AG20443 (cell line): ENCODE measurements at regions not wholly inside any gene's neighbourhood (a gene's known extent, or its start where the extent isn't known, plus 50 kb on each side); places are given as distances from the start of the nearest gene placed in this dataset.
"Not testable (repeated sequence)": the region's sequence is repeated elsewhere in the genome, so short reads cannot be mapped to it uniquely, and the experiment has no call there.

ENCODE experiments used
- DNase-seq: peaks from one replicate; pipeline ENCODE4 v3.0.0; 2012; ENCODE audit warnings: low spot score, mixed read lengths

- no peak for DNase-seq
Measured at GRCh38 chrY:12359867-12360266, 341.2 kb upstream of the USP9Y start.

DNA sequence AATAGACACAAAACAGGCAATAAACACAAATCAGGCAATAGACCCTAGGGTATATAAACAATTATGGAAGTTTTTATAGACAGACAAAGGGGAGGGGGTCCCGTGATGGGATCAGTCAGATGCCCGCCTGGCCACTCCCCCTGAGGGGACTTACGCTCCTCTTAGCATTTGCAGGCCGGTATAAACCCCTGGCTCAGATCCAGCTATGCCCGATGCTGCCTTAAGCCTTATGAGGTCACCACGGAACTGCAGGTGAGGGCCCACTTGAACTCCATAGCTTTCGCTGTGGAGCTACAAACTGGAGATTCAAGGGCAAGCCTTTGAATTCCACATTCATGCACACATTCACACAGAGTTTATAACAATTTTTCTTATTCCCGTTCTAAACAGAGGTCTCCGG, 340.5 kb upstream of the USP9Y start:
- no peak for DNase-seq

GRCh38 chrY:12365311-12365910, 335.6 kb upstream of the USP9Y start:
- no peak for DNase-seq

DNA sequence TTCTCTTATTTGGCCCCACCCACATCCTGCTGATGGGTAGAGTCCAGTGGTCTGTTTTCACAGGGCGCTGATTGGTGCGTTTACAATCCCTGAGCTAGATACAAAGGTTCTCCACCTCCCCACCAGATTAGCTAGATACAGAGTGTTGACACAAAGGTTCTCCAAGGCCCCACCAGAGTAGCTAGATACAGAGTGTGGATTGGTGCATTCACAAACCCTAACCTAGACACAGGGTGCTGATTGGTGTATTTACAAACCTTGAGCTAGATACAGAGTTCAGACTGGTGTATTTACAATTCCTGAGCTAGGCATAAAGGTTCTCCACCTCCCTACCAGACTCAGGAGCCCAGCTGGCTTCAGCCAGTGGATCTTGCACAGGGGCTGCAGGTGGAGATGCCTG, 326.4 kb upstream of the USP9Y start:
- DNase-seq, result not testable (repeated sequence)

GRCh38 chrY:12391655-12392559, 309.1 kb upstream of the USP9Y start:
- DNase-seq, result not testable (repeated sequence)

GRCh38 chrY:12393190-12393589, 307.8 kb upstream of the USP9Y start:
- no peak for DNase-seq

DNA sequence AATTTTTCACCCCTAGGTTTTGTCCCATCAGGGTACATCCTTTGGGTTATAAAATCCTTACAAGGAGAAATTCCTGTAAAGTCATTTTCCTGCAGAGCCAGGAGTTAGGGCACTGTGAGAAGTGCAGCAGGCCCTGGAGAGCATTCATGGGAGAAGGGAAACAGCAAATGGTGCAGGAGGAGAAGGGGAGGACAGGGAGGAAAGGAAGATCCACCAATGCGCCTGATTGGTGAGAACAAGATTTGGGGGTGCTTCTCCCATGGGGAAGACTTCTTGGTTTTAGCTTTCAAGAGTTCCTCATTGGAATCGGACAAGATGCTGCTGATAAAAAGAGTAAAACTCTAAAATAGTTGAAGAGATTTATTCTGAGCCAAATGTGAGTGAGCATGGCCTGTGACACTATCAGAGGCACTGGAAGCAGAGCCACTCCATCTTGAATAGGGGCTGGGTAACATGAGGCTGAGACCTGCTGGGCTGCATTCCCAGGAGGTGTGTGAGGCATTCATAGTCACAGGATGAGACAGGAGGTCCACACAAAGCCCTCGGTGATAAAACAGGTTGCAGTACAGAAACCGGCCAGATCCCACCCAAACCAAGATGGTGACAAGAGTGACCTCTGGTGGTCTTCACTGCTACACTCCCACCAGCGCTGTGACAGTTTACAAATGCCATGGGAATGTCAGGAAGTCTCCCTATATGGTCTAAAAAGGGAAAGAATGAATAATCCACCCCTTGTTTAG, 305.5 kb upstream of the USP9Y start:
- DNase-seq, result not testable (repeated sequence)

DNA sequence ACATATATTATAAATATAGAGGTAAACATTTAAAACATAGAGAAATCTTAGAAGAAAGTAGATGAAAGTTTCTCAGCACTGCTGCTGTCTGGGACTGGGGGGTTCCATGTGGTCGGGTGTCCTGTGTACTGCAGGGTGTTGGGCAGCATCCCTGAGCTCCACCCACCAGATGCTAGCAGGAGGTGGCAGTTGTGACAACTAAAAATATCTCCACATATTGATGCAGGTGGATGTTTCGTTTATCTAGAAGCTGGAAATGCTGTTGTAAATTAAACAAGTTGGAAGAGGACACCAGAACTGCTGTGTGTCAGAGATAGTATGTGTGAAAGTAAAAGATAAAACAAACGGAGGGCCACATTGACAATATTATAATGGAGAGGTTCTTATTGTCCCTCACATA, 297.1 kb upstream of the USP9Y start:
- no peak for DNase-seq

- DNase-seq, result no peak
Measured at GRCh38 chrY:12408236-12408635, 292.8 kb upstream of the USP9Y start.

DNA sequence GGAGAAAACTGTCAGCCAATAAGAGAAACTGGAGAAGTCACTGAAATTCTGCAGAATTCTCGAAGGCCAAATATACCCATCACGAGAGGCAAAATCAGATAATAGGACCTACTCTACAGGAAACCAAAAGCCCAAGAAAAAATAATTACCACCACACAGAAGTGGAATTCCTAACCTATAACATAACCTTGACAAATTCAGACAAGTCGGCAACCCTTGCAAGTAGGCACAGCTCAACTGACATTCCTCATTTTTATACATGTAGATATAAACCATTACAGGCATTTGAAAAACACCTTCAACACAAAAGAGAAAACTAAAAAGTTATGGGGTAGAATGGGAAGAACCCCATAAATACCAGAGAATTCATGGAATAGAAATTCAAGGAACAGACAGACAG, 290.3 kb upstream of the USP9Y start:
- DNase-seq, result no peak

- peak; percentile 31 for DNase-seq
Measured at GRCh38 chrY:12421072-12421787, 279.8 kb upstream of the USP9Y start.

- DNase-seq, result no peak
Measured at GRCh38 chrY:12421788-12422124, 279.3 kb upstream of the USP9Y start.

GRCh38 chrY:12422536-12422935, 278.5 kb upstream of the USP9Y start:
- no peak for DNase-seq

DNA sequence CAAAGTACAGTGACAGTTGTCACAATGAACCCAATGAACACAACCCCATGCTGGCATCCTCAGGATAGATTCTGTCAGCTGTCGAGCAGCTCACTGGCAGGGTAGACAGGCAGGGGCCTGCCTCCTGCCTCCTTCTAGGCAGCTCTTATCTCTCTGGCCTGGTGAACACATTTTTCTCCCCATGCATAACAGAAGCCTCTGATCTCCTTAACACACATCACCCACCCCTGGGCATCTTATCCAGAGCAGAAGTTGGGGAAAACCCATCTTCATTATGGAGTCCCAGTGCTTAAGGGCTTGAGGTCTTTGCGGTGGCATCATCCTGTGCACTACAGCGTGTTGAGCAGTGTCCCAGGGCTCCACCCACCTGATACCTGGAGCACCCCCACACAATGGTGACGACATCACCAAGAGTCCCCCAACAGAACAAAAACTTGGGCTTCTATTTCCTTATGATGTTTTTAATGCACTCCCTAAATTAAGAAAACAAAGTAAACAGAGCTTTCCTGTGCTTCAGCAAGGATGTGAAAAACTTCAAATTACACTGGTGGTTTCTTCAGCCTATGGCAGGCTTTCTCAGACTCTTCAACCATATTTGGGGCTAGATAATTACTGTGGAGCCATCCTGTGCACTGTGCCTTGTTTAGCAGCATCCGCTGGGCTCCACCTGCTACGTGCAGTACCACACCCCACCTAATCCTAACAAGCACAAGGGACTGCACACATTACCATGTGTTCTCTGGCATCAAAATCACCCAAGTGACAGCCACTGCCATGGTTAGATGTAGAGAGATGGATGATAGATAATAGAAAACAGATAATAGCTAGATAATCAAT, 277.4 kb upstream of the USP9Y start:
- no peak for DNase-seq

GRCh38 chrY:12425506-12425905, 275.5 kb upstream of the USP9Y start:
- DNase-seq, result no peak

GRCh38 chrY:12427361-12427760, 273.7 kb upstream of the USP9Y start:
- no peak for DNase-seq

DNA sequence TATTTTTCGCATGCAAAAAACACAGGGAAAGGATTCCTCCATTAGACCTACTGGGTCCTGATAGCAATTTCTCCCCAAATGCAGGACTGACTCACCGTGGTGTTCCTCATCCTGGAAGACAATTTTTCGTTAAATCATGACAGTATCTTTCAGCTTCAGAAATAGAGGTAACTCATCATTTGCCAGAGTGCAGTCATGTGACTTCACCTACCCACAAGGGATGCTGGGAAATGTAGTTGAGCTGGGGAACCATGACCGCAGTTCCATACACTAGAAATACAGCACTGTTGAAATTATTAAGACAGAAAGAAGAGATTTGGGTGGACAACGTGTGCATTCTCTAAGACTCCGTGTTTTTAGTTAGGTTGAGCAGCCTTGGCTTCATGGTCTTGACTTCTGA, 269.5 kb upstream of the USP9Y start:
- DNase-seq, result no peak

DNA sequence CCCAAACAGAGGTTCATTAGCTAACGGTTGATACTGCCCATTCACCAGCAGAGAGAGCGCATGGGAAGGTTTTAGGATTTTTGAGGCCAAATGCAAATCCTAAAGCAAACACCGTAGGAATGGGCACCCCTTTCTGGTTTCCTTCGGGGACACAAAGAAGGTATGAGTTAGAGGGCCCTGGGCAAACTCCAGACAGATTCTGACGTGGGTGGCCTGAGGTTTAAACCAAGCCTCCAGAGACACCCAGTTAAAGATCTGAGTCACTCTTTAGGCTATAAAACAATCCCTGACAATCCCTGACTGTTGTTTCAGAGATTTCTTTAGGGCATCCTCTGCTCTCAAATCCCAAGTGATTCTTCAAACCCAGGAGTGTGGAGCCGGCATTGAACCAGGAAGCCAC, 262.2 kb upstream of the USP9Y start:
- DNase-seq, result not testable (repeated sequence)

DNA sequence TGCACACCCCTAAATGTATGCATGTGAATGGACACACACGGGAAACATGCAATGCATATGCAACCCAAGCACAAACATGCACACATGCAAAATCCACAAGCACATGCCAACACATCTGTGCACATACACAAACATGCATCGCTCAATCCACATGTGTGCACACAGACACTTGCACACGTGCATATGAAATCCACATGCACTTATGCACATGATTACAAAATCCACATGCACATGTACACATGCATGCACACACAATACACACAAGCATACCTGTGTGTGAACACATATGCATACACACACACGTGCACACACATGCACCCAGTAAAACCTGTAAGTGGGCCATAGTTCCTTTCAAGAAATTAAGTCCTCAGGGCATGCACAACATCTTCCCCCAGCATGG, 256.8 kb upstream of the USP9Y start:
- DNase-seq, result no peak

DNA sequence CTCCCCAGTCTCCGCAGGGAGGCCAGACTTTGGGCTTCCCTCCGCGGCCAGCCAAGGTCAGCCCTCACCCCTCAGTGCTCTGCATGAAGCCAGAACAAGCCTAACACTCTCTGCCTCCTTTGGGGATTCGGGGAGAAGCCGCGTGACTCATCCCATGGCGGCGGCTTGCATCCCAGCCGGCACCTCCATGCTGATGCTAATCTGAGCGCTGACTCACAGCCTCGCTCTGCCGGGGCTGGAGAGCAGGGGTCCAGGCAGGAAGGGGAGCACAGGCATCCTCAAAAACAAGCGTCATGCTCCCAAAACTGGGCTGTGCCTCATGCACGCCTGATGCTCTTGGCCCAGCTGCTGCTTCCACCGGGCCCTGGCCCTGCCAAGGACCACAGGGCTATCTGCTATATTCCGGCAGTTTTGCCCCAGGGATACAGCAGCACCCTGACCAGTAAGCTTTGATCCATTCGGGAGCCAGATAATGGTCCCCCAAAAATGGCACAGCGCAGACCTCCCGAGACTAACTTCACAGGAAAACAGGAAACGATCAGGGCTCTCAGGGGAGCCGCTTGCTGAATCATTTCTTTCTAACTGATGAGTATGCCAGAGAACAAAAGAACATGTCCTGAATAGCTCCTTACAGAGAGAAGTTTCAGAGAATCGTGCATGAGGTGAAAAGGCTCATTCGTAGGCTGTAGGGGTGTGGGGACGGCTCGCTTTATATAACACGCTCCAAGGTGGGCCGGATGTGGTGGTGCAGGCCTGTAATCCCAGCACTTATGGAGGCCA, 254.4 kb upstream of the USP9Y start:
- DNase-seq, result not testable (repeated sequence)

DNA sequence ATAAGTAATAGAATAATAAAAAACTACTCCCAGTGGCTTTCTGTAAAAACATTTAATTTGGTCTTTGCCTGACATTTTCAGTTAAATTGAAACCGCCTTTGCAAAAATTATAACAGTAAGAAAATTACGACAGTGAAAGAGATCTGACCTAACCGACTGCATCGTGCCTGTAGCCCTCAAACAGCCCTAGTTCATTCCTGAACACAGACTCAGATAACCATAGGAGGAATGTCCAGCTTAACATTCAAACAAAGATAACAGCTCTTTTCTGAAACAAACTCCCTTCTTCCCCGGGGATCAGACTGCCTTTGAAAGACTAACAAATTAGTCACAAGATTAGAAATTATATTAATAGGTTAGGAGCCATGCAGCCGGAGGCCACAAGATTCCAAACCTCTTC, 252.5 kb upstream of the USP9Y start:
- DNase-seq, result not testable (repeated sequence)
